ENCODE measurements at regions not wholly inside any gene's neighbourhood (a gene's known extent, or its start where the extent isn't known, plus 50 kb on each side); places are given as distances from the start of the nearest gene placed in this dataset.

DNA sequence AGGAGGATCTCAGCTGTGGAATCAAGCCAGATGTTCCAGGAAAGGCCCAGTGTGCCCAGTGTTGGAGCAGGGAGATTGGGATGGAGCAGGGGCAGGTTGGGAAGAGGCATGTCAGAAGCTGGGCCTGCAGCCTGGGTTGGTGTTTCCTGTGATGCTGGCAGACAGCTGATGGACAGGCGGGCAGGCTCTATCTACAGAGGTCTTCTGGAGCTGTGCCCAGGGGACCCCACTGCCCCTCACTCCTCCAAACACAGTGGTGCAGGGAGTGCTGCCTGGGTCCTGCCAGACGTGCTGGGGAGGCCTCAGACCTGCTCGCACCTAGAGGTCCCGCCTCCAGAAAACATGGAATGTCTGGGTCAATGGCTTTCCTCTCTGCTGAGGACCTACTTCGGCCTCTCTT is 182.9 kb upstream of the TCERG1L start:
- no peak for DNase-seq (ENCODE audit: low read depth)
- Histone ChIP-seq H3K4me3 (ENCODE audit: low read length) (no peak overlapping the region), H3K9ac (ENCODE audit: low read length) (no peak overlapping the region), H3K27me3 (replicated peaks; ENCODE audit: control insufficient read depth, insufficient read depth, low read length) (no peaks in the 10 kb centered on the region), H3K4me1 (ENCODE audit: control insufficient read depth, insufficient read depth, low read length) (no peaks in the 10 kb centered on the region), H3K36me3 (ENCODE audit: control insufficient read depth, insufficient read depth, low read length, severe bottlenecking) (no peaks in the 10 kb centered on the region), H3K9me3 (ENCODE audit: control insufficient read depth, low read length) (no peaks in the 10 kb centered on the region)

GRCh38 chr10:131495224-131495623 is 183.7 kb upstream of the TCERG1L start:
- Histone ChIP-seq H3K36me3 (ENCODE audit: control insufficient read depth, insufficient read depth, low read length, severe bottlenecking) (no peaks in the 10 kb centered on the region), H3K9ac (ENCODE audit: low read length) (no peak overlapping the region), H3K4me1 (ENCODE audit: control insufficient read depth, insufficient read depth, low read length) (no peaks in the 10 kb centered on the region), H3K27me3 (replicated peaks; ENCODE audit: control insufficient read depth, insufficient read depth, low read length) (no peaks in the 10 kb centered on the region), H3K9me3 (ENCODE audit: control insufficient read depth, low read length) (no peaks in the 10 kb centered on the region), H3K4me3 (ENCODE audit: low read length) (no peak overlapping the region)
- no peak for DNase-seq (ENCODE audit: low read depth)

GRCh38 chr10:131495892-131496291 is 184.4 kb upstream of the TCERG1L start:
- H3K36me3 ChIP-seq (ENCODE audit: control insufficient read depth, insufficient read depth, low read length, severe bottlenecking) = no peaks in the 10 kb centered on the region
- H3K9me3 ChIP-seq (ENCODE audit: control insufficient read depth, low read length) = no peaks in the 10 kb centered on the region
- H3K4me3 ChIP-seq (ENCODE audit: low read length) = no peak overlapping the region
- DNase-seq (ENCODE audit: low read depth) = no peak
- no peaks in the 10 kb centered on the region for H3K4me1 ChIP-seq (ENCODE audit: control insufficient read depth, insufficient read depth, low read length)
- H3K9ac ChIP-seq (ENCODE audit: low read length) = no peak overlapping the region
- no peaks in the 10 kb centered on the region for H3K27me3 ChIP-seq (replicated peaks; ENCODE audit: control insufficient read depth, insufficient read depth, low read length)

DNA sequence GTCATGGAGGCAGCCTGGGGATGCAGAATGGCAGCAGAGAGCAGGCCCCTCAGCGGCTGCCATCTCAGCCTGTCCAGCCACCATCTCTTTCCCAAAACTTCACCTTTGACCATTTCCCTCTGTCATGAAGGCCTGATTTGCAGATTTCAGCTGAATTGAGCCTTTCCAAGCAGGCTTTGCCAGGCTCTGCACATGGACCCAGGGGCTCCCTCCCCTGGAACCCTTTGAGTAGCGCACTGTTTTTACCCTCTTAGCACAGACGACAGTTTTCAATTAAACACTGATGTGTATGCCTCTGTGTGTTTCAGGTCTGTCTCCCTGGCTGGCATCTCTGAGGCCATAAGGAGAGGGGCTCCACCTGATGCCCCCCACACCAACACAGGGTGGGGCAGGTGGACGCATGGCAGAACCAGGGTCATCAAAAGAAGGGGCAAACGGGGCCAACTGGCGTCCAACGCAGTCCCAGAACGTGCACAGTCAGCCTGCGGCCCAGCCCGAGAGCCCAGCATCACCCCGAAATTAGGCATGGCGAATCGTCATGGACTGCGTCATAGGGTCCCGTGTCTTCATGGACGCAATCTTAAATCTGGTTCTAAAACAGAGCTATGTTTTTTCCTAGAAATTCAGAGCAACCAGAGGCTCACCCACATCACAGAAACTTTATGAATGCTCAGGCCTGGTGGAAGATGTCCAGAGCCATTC is 185.0 kb upstream of the TCERG1L start:
- Histone ChIP-seq H3K36me3 (ENCODE audit: control insufficient read depth, insufficient read depth, low read length, severe bottlenecking) (no peaks in the 10 kb centered on the region), H3K9me3 (ENCODE audit: control insufficient read depth, low read length) (no peaks in the 10 kb centered on the region), H3K4me1 (ENCODE audit: control insufficient read depth, insufficient read depth, low read length) (no peaks in the 10 kb centered on the region), H3K27me3 (replicated peaks; ENCODE audit: control insufficient read depth, insufficient read depth, low read length) (no peaks in the 10 kb centered on the region), H3K9ac (ENCODE audit: low read length) (no peak overlapping the region), H3K4me3 (ENCODE audit: low read length) (no peak overlapping the region)
- DNase-seq (ENCODE audit: low read depth) = no peak

DNA sequence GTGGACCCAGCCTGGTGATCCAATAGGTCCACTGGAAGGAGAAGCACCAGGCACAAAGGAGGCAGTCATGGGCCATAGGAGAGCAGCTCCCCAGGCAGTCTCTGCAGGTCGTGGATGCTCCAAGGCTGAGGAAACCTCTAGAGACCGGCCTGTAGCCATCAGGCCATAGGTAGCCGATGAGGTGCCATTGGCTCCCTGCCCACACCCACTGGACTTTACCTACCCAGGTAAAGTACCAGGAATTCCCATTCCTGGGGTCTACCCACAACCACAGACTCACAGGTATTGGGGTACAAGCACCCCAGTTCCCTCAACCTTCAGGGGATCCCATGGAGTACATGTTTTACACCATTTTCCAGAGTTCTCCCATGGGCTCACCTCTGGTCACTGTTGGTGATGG is 188.0 kb upstream of the TCERG1L start:
- Histone ChIP-seq H3K9ac (ENCODE audit: low read length) (no peak overlapping the region), H3K27me3 (replicated peaks; ENCODE audit: control insufficient read depth, insufficient read depth, low read length) (no peaks in the 10 kb centered on the region), H3K4me1 (ENCODE audit: control insufficient read depth, insufficient read depth, low read length) (no peaks in the 10 kb centered on the region), H3K4me3 (ENCODE audit: low read length) (no peak overlapping the region), H3K36me3 (ENCODE audit: control insufficient read depth, insufficient read depth, low read length, severe bottlenecking) (no peaks in the 10 kb centered on the region), H3K9me3 (ENCODE audit: control insufficient read depth, low read length) (peaks cover 21% of the 10 kb centered on the region)
- DNase-seq (ENCODE audit: low read depth) = no peak

- Histone ChIP-seq H3K27me3 (replicated peaks; ENCODE audit: control insufficient read depth, insufficient read depth, low read length) (no peaks in the 10 kb centered on the region), H3K36me3 (ENCODE audit: control insufficient read depth, insufficient read depth, low read length, severe bottlenecking) (no peaks in the 10 kb centered on the region)
- no peak for DNase-seq (ENCODE audit: low read depth)
These were observed 188.7 kb upstream of the TCERG1L start for GRCh38 chr10:131500181-131500580.

DNA sequence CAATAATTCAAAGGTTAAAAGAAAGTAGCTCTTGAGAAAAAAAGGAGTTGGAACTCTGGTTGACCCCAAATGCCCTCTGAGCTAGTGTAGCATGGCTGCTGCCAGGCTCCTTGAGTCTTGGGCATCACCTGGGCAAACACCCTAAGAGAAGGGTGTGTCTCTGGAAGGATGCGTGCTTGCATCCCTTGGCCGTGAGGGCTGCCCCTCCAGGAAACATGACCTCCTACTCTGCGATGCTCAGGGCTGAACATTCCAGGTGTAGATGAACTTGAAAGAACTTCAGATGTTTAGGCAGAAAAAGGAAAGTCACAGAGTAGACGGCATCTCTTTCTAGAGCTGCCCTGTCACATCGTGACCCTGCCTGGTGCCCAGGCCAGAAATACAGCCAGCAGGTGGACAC is 189.4 kb upstream of the TCERG1L start:
- Histone ChIP-seq H3K36me3 (ENCODE audit: control insufficient read depth, insufficient read depth, low read length, severe bottlenecking) (no peaks in the 10 kb centered on the region), H3K9ac (ENCODE audit: low read length) (no peak overlapping the region), H3K9me3 (ENCODE audit: control insufficient read depth, low read length) (peaks cover 23% of the 10 kb centered on the region), H3K4me1 (ENCODE audit: control insufficient read depth, insufficient read depth, low read length) (no peaks in the 10 kb centered on the region), H3K4me3 (ENCODE audit: low read length) (no peak overlapping the region), H3K27me3 (replicated peaks; ENCODE audit: control insufficient read depth, insufficient read depth, low read length) (no peaks in the 10 kb centered on the region)
- DNase-seq (ENCODE audit: low read depth) = no peak

More at GRCh38 chr10:131500181-131500580, 188.7 kb upstream of the TCERG1L start:
- H3K4me3 ChIP-seq (ENCODE audit: low read length) = no peak overlapping the region
- H3K9me3 ChIP-seq (ENCODE audit: control insufficient read depth, low read length) = peaks cover 23% of the 10 kb centered on the region
- H3K4me1 ChIP-seq (ENCODE audit: control insufficient read depth, insufficient read depth, low read length) = no peaks in the 10 kb centered on the region
- no peak overlapping the region for H3K9ac ChIP-seq (ENCODE audit: low read length)

DNA sequence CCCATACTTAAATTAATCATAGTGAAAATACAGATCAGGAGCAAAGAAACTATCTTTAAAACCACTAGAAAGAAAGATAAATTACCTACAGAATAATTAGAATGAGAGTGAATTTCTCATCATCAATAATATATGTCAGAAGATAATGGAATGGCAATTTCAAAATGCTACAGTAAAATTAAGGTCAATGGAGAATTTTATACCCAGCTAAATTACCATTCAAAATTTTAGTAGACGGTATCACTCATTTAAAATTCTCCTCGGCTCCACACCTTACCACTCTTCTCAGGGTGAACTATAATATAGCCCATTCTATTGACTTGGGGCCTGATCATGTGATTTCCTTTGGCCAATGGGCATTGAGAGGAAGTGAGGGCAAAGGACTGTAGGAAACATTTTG is 192.5 kb upstream of the TCERG1L start:
- H3K36me3 ChIP-seq (ENCODE audit: control insufficient read depth, insufficient read depth, low read length, severe bottlenecking) = no peaks in the 10 kb centered on the region
- H3K27me3 ChIP-seq (replicated peaks; ENCODE audit: control insufficient read depth, insufficient read depth, low read length) = no peaks in the 10 kb centered on the region
- H3K9me3 ChIP-seq (ENCODE audit: control insufficient read depth, low read length) = peaks cover 23% of the 10 kb centered on the region
- no peak overlapping the region for H3K9ac ChIP-seq (ENCODE audit: low read length)
- H3K4me3 ChIP-seq (ENCODE audit: low read length) = no peak overlapping the region
- no peak for DNase-seq (ENCODE audit: low read depth)
- no peaks in the 10 kb centered on the region for H3K4me1 ChIP-seq (ENCODE audit: control insufficient read depth, insufficient read depth, low read length)

- no peaks in the 10 kb centered on the region for H3K36me3 ChIP-seq (ENCODE audit: control insufficient read depth, insufficient read depth, low read length, severe bottlenecking)
- H3K4me3 ChIP-seq (ENCODE audit: low read length) = no peak overlapping the region
- H3K4me1 ChIP-seq (ENCODE audit: control insufficient read depth, insufficient read depth, low read length) = no peaks in the 10 kb centered on the region
- no peak for DNase-seq (ENCODE audit: low read depth)
- H3K9me3 ChIP-seq (ENCODE audit: control insufficient read depth, low read length) = peaks cover 3% of the 10 kb centered on the region
- H3K9ac ChIP-seq (ENCODE audit: low read length) = no peak overlapping the region
- no peaks in the 10 kb centered on the region for H3K27me3 ChIP-seq (replicated peaks; ENCODE audit: control insufficient read depth, insufficient read depth, low read length)
These were observed 199.9 kb upstream of the TCERG1L start for GRCh38 chr10:131511391-131511790.

GRCh38 chr10:131512852-131513251 is 201.3 kb upstream of the TCERG1L start:
- no peak overlapping the region for H3K4me3 ChIP-seq (ENCODE audit: low read length)
- DNase-seq (ENCODE audit: low read depth) = no peak
- H3K4me1 ChIP-seq (ENCODE audit: control insufficient read depth, insufficient read depth, low read length) = no peaks in the 10 kb centered on the region
- H3K36me3 ChIP-seq (ENCODE audit: control insufficient read depth, insufficient read depth, low read length, severe bottlenecking) = no peaks in the 10 kb centered on the region
- H3K9me3 ChIP-seq (ENCODE audit: control insufficient read depth, low read length) = peaks cover 3% of the 10 kb centered on the region
- no peaks in the 10 kb centered on the region for H3K27me3 ChIP-seq (replicated peaks; ENCODE audit: control insufficient read depth, insufficient read depth, low read length)
- H3K9ac ChIP-seq (ENCODE audit: low read length) = no peak overlapping the region

DNA sequence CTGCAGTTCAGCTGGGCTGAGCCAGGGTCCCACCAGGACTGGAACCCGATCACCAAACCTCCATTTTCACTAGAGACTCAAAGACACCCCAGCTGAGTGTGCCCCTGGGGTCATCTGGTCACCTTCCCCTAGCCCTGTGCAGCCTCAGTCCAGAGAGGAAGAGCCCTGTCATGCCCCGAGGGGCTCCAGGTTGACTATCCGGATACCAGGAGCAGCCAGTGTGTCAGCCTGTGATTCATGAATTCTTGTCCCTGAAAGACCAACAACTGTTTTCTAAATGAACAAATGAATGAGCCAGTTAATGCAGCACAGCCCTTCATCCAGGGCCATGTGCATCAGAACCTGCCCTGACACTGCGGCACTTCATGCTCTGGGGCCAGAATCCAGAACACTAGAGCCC is 201.9 kb upstream of the TCERG1L start:
- Histone ChIP-seq H3K4me1 (ENCODE audit: control insufficient read depth, insufficient read depth, low read length) (no peaks in the 10 kb centered on the region), H3K4me3 (ENCODE audit: low read length) (no peak overlapping the region), H3K9me3 (ENCODE audit: control insufficient read depth, low read length) (peaks cover 3% of the 10 kb centered on the region), H3K27me3 (replicated peaks; ENCODE audit: control insufficient read depth, insufficient read depth, low read length) (no peaks in the 10 kb centered on the region), H3K9ac (ENCODE audit: low read length) (no peak overlapping the region), H3K36me3 (ENCODE audit: control insufficient read depth, insufficient read depth, low read length, severe bottlenecking) (no peaks in the 10 kb centered on the region)
- no peak for DNase-seq (ENCODE audit: low read depth)

- Histone ChIP-seq H3K4me3 (ENCODE audit: low read length) (no peak overlapping the region), H3K4me1 (ENCODE audit: control insufficient read depth, insufficient read depth, low read length) (no peaks in the 10 kb centered on the region), H3K9ac (ENCODE audit: low read length) (no peak overlapping the region), H3K9me3 (ENCODE audit: control insufficient read depth, low read length) (peaks cover 4% of the 10 kb centered on the region), H3K36me3 (ENCODE audit: control insufficient read depth, insufficient read depth, low read length, severe bottlenecking) (no peaks in the 10 kb centered on the region), H3K27me3 (replicated peaks; ENCODE audit: control insufficient read depth, insufficient read depth, low read length) (no peaks in the 10 kb centered on the region)
- DNase-seq (ENCODE audit: low read depth) = no peak
These were observed 202.4 kb upstream of the TCERG1L start for GRCh38 chr10:131513901-131514300.

Data from adipocyte (in vitro differentiated cells).